Dedifferentiated amniotic fluid mesenchymal stem cell (primary cell): ENCODE measurements at regions not wholly inside any gene's neighbourhood (a gene's known extent, or its start where the extent isn't known, plus 50 kb on each side); places are given as distances from the start of the nearest gene placed in this dataset.
"Not testable (repeated sequence)": the region's sequence is repeated elsewhere in the genome, so short reads cannot be mapped to it uniquely, and the experiment has no call there.

ENCODE experiments used
- DNase-seq: peaks from one replicate; pipeline ENCODE4 v3.0.0-alpha.2; 2016; ENCODE audit errors: extremely low spot score

DNA sequence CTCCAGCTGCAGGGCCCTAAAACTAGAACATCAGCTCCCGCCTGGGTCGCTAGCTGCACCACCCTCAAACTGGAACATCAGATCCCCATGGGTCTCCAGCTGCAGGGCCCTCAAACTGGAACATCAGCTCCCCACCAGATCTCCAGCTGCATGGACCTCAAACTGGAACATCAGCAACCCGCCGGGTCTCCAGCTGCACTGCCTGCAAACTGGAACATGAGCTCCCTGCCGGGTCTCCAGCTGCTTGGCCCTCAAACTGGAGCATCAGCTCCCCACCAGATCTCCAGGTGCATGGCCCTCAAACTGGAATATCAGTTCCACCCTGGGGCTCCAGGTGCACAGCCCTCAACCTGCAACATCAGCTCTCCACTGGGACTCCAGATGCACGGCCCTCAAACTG, 82.7 kb downstream of the TFRC start:
- DNase-seq = not testable (repeated sequence)

GRCh38 chr3:195996314-195996713, 85.6 kb downstream of the TFRC start:
- not testable (repeated sequence) for DNase-seq

DNA sequence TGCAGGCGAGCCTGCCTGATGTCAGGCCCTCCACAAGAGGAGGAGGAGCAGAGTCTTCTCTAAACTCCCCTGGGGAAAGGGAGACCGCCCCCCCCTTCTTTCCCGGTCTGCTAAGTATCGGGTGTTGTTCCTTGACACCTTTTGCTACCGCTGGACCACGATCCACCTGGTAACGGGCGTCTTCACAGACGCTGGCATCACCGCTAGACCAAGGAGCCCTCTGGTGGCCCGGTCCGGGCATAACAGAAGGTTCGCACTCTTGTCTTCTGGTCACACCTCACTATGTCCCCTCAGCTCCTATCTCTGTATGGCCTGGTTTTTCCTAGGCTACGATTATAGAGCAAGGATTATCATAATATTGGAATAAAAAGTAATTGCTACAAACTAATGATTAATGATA, 86.0 kb upstream of the TNK2 start:
- DNase-seq = not testable (repeated sequence)

- DNase-seq = not testable (repeated sequence)
These were observed 85.3 kb upstream of the TNK2 start for GRCh38 chr3:195993671-195994070.

GRCh38 chr3:195992956-195993595, 84.7 kb upstream of the TNK2 start:
- not testable (repeated sequence) for DNase-seq

DNA sequence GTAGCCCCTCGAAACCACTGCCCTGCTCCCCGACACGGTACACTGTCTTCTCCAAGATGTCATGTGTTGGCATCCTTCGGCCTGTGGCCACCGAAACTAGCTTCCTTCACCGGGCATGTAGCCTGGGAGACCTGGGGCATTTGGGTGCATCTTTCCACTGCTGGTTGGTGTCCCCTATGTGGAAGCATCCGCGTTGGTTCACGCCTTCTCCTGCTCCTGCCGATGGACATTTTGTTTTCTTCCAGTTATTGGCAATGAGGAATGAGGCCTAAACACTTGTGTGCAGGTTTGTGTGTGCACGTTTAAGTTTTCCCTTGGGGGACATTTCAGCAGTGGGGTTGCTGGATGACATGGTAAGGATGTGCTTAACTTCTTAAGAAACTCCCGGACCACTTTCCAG, 83.6 kb upstream of the TNK2 start:
- not testable (repeated sequence) for DNase-seq

DNA sequence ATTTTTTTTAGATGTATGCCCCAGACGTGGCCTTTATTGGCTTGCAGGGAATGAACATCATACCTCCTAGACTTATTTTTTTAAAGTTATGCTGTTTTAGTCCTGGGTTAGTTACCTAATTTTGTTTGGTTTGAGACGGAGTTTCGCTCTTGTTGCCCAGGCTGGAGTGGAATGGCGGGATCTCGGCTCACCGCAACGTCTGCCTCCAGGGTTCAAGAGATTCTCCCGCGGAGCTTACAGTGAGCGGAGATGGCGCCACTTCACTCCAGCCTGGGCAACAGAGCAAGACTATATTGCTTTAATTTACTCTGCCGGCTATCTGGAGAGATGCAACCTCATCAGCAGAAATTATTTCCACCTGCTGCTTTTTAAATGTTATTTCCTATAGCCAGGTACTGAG, 82.9 kb upstream of the TNK2 start:
- DNase-seq = not testable (repeated sequence)

DNA sequence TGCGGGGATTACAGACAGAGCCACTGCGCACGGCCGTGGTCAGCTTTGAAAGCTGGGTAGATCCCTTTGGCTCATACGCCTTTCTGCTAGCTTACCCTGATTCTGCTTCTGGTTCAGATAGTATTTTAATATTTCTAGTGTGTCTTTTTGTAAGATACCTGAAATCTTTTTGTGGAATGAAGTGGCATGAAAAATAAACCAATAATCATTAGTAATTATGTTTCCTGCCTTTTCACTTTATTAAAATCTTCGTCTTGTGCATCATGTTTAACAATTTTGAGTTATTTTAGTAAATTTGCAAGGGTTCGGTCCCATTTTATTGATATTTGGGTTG, 82.5 kb upstream of the TNK2 start:
- not testable (repeated sequence) for DNase-seq

GRCh38 chr3:195989921-195990840, 81.8 kb upstream of the TNK2 start:
- peak; percentile 74 for DNase-seq

GRCh38 chr3:195989197-195989920, 81.0 kb upstream of the TNK2 start:
- not testable (repeated sequence) for DNase-seq

- DNase-seq = not testable (repeated sequence)
These were observed 80.4 kb upstream of the TNK2 start for GRCh38 chr3:195988764-195989163.

DNA sequence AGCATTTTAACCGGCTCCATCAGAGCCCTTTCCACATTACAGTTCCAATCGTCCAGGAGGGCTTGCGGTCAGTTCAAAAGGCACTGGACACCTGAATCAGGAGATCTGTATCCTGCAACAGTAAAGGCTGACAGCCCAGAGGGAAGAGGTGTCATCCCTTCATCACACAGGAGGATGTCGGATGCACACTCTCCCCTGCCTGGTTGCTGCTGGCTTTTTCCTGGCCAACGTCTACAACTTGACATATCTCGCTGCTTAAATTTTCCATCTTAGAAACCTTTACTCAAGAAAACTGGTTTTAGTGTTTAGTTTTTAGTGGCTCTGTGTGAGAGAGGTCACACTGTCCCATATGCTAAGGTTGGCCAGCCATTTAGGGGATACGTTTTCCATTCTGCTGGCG, 78.7 kb upstream of the TNK2 start:
- not testable (repeated sequence) for DNase-seq

GRCh38 chr3:195986576-195986975, 78.2 kb upstream of the TNK2 start:
- DNase-seq = not testable (repeated sequence)

GRCh38 chr3:195985348-195985920, 77.1 kb upstream of the TNK2 start:
- DNase-seq = not testable (repeated sequence)

DNA sequence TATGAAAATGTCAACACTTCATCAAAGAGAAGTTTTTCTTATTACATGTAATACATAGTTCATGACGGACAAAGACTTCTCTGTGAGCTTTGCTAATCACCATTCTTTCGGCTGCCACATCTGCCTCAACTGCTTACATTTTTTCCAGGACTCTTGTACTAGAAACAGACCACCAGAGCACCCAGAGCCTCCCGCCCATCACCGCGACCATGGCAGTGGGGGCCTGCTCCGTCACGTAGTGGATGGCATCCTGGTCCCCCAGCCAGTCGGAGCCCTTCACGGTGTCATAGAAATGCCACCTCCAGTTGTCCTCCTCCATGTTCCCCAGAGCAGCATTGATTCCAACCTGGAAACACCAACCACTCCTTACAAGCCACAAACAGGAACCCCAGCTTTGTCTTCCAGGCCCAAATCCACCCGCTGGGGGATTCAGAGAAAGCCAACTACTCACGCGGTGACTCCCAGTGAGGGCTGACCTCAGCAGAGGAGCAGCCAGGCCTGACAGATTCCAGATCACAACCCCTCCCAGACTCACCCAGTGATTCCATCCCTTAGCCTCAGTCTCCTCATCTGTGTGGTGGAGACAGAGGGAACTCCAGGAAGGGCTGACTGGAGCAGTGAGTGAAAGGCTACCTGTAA, 76.2 kb upstream of the TNK2 start:
- not testable (repeated sequence) for DNase-seq

GRCh38 chr3:195983880-195984279, 75.5 kb upstream of the TNK2 start:
- DNase-seq = not testable (repeated sequence)

GRCh38 chr3:195982754-195983153, 74.4 kb upstream of the TNK2 start:
- not testable (repeated sequence) for DNase-seq

- DNase-seq = not testable (repeated sequence)
These were observed 73.4 kb upstream of the TNK2 start for GRCh38 chr3:195981778-195982177.

GRCh38 chr3:195979877-195980276, 71.5 kb upstream of the TNK2 start:
- not testable (repeated sequence) for DNase-seq

DNA sequence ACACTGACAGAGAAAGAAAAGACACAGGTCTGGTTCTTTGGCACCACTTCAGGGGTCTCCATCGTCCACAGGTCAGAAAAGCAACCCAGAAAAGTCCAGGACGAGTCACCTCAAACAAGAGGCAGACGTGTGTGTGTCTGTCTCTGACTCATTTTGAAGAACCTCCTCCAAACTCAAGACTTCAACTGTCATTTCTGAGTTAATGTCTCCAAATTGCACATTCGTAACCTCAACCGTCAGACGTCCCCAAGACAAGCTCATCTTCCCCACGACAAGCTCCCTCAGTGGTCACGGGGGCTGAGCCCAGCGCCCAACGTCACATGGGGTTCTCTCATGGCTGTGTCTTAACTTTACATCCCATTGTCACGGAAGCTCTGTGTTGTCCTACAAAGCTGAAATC, 70.2 kb upstream of the TNK2 start:
- DNase-seq = not testable (repeated sequence)

GRCh38 chr3:195976876-195977275, 68.5 kb upstream of the TNK2 start:
- not testable (repeated sequence) for DNase-seq
